ENCODE measurements at regions not wholly inside any gene's neighbourhood (a gene's known extent, or its start where the extent isn't known, plus 50 kb on each side); places are given as distances from the start of the nearest gene placed in this dataset.

- FAIRE-seq (no peak), DNase-seq (ENCODE audit: low read depth, low spot score) (no peak)
- TF ChIP-seq FOS (IDR thresholded peaks at IDR 0.05; ENCODE audit: borderline replicate concordance, insufficient read depth, low read length): no peak
- TF ChIP-seq GATA2 (IDR thresholded peaks at IDR 0.05; ENCODE audit: insufficient read depth, insufficient read length, low read depth, low read length): no peak
- TF ChIP-seq EZH2 (IDR thresholded peaks at IDR 0.05; ENCODE audit: borderline replicate concordance, low read depth, low read length, severe bottlenecking): no peak
- no peak for TF ChIP-seq POLR2A (IDR thresholded peaks at IDR 0.05; ENCODE audit: low read depth, low read length)
- TF ChIP-seq MAX (IDR thresholded peaks at IDR 0.05; ENCODE audit: insufficient read depth, insufficient read length): no peak
- TF ChIP-seq POLR2AphosphoS5 (IDR thresholded peaks at IDR 0.05; ENCODE audit: insufficient read depth, low read depth, low read length): no peak
- TF ChIP-seq CTCF (IDR thresholded peaks at IDR 0.05; ENCODE audit: extremely low read depth in 1 of 2, insufficient read depth in 1 of 2, low read depth in 1 of 2, low read length in 2 of 2): no peak
- TF ChIP-seq MYC (IDR thresholded peaks at IDR 0.05; ENCODE audit: low read depth, low read length): no peak
- no peak for TF ChIP-seq JUN (IDR thresholded peaks at IDR 0.05; ENCODE audit: borderline replicate concordance, insufficient read depth, insufficient read length, low read depth)
- ChIA-PET POLR2A (no interaction called here), CTCF (no interaction called here)
- Histone ChIP-seq H3K9me3 (replicated peaks; ENCODE audit: control insufficient read depth, insufficient read depth, low read length) (peaks cover 4% of the 10 kb centered on the region), H3K9me1 (replicated peaks; ENCODE audit: control insufficient read depth, extremely low read depth, insufficient read depth, low read length) (no peaks in the 10 kb centered on the region), H3K9ac (replicated peaks; ENCODE audit: extremely low read depth, insufficient read depth, low read length) (no peak overlapping the region), H3K4me3 (replicated peaks in 1 of 3; ENCODE audit: insufficient read depth in 1 of 3, low read depth in 1 of 3, low read length in 3 of 3) (no peak overlapping the region), H3K4me1 (ENCODE audit: control insufficient read depth, extremely low read depth, insufficient read depth, low read length) (no peaks in the 10 kb centered on the region), H4K20me1 (replicated peaks; ENCODE audit: control insufficient read depth, extremely low read depth, insufficient read depth, low read length) (no peaks in the 10 kb centered on the region), H3K79me2 (ENCODE audit: control insufficient read depth, insufficient read depth, low read length) (no peaks in the 10 kb centered on the region), H3K27ac (ENCODE audit: insufficient read depth, low read depth, low read length) (no peak overlapping the region), H3K4me2 (ENCODE audit: insufficient read depth, low read length) (no peak overlapping the region), H3K36me3 (ENCODE audit: control insufficient read depth in 2 of 2, extremely low read depth in 1 of 2, insufficient read depth in 2 of 2, low read length in 2 of 2) (no peaks in the 10 kb centered on the region), H3K27me3 (ENCODE audit: control insufficient read depth in 2 of 2, insufficient read depth in 2 of 2, low read length in 2 of 2) (no peaks in the 10 kb centered on the region), H2AFZ (ENCODE audit: low read depth, low read length) (no peak overlapping the region)
- dilution Hi-C loops (cut with MboI; ENCODE audit: extremely low pct_ligation_motif_present, low sequenced_read_pairs): no loop called here
- intact Hi-C loops (cut with micrococcal nuclease): no loop called here
- BruUV-seq (replicated peaks): no TSS peak
These were observed 563.1 kb upstream of the INTU start for GRCh38 chr4:127069675-127070074.
